ENCODE measurements at regions not wholly inside any gene's neighbourhood (a gene's known extent, or its start where the extent isn't known, plus 50 kb on each side); places are given as distances from the start of the nearest gene placed in this dataset.
"Not testable (repeated sequence)": the region's sequence is repeated elsewhere in the genome, so short reads cannot be mapped to it uniquely, and the experiment has no call there.

- TF ChIP-seq CTCF, EP300 (IDR thresholded peaks at IDR 0.05): not testable (repeated sequence)
Observed at GRCh38 chr5:110987573-110987972, 83.9 kb upstream of the TSLP start.
